CD4-positive, alpha-beta memory T cell (primary cell): ENCODE measurements at regions not wholly inside any gene's neighbourhood (a gene's known extent, or its start where the extent isn't known, plus 50 kb on each side); places are given as distances from the start of the nearest gene placed in this dataset.

Source experiments
- CTCF ChIA-PET: fragments of 350-600 bp; sonication (Branson Sonifier 250); formaldehyde crosslinking; loops from one replicate; lab custom pipeline; 2021; ENCODE audit warnings: inconsistent platforms; ENCODE audit not compliant: partially characterized antibody; lab: Charles Lee
- POLR2A ChIA-PET: fragments of 350-600 bp; sonication (Branson Sonifier 250); formaldehyde crosslinking; loops from one replicate; lab custom pipeline; 2021; ENCODE audit not compliant: partially characterized antibody; lab: Charles Lee
- DNase-seq, 5 donors: peaks; one replicate each; pipeline versions ENCODE4 v3.0.0 to v3.0.0-alpha.2; 2020 to 2022; ENCODE audit warnings: mixed read lengths in 1 of 5
- H3K27ac ChIP-seq: one replicate; pipeline ENCODE4 v1.7.0; 2013; ENCODE audit warnings: low read depth, low read length
- H3K27me3 ChIP-seq: 2 replicates; pipeline ENCODE4 v1.7.0; 2013; ENCODE audit warnings: mild to moderate bottlenecking, low read length, moderate library complexity; ENCODE audit not compliant: insufficient read depth
- H3K36me3 ChIP-seq: 2 replicates; pipeline ENCODE4 v1.7.0; 2013; ENCODE audit warnings: mild to moderate bottlenecking, low read length, moderate library complexity; ENCODE audit not compliant: insufficient read depth
- H3K4me1 ChIP-seq: 2 replicates; pipeline ENCODE4 v1.7.0; 2013; ENCODE audit warnings: mild to moderate bottlenecking, low read length, moderate library complexity; ENCODE audit not compliant: insufficient read depth
- H3K4me3 ChIP-seq, 2 donors: one replicate each; pipeline ENCODE4 v1.7.0; 2013; ENCODE audit warnings: low read length in 2 of 2, mild to moderate bottlenecking in 1 of 2
- H3K9me3 ChIP-seq, 2 donors: one replicate each; pipeline ENCODE4 v1.7.0; 2013; ENCODE audit warnings: low read length in 2 of 2, control low read depth in 1 of 2; ENCODE audit not compliant: control insufficient read depth in 1 of 2
- H3K27ac Mint-ChIP-seq, 7 donors: one replicate each; pipeline ENCODE4 v1.8.0; 2020 to 2021; ENCODE audit warnings: mixed read lengths in 7 of 7, mild to moderate bottlenecking in 6 of 7, inconsistent platforms in 3 of 7, moderate library complexity in 3 of 7
- H3K27me3 Mint-ChIP-seq, 2 donors: one replicate each; pipeline ENCODE4 v1.8.0; 2020 to 2021; ENCODE audit warnings: mixed read lengths in 2 of 2
- H3K36me3 Mint-ChIP-seq, 2 donors: one replicate each; pipeline ENCODE4 v1.8.0; 2020 to 2021; ENCODE audit warnings: mixed read lengths in 2 of 2, inconsistent platforms in 1 of 2, mild to moderate bottlenecking in 1 of 2
- H3K4me1 Mint-ChIP-seq, 4 donors: one replicate each; pipeline ENCODE4 v1.8.0; 2020 to 2021; ENCODE audit warnings: mixed read lengths in 4 of 4, mild to moderate bottlenecking in 1 of 4
- H3K4me3 Mint-ChIP-seq, 8 donors: one replicate each; pipeline ENCODE4 v1.8.0; 2020 to 2021; ENCODE audit warnings: mixed read lengths in 8 of 8, mild to moderate bottlenecking in 7 of 8, moderate library complexity in 6 of 8, inconsistent platforms in 3 of 8
- H3K9me3 Mint-ChIP-seq, 8 donors: one replicate each; pipeline ENCODE4 v1.8.0; 2020 to 2021; ENCODE audit warnings: mixed read lengths in 8 of 8, mild to moderate bottlenecking in 5 of 8, inconsistent platforms in 3 of 8, moderate library complexity in 1 of 8
- intact Hi-C: fragments of 100-400 bp; cut with micrococcal nuclease; formaldehyde crosslinking; loops from one replicate; pipeline ENCODE4 v1.15.1; 2023

GRCh38 chr6:165845493-165845892, 182.5 kb upstream of the PDE10A start:
- Mint-ChIP-seq H3K9me3 (no peaks in the 10 kb centered on the region), H3K36me3 (no peaks in the 10 kb centered on the region), H3K4me3 (no peak overlapping the region), H3K27ac (no peak overlapping the region), H3K27me3 (peaks cover 23 to 27% of the 10 kb centered on the region in 2 donors), H3K4me1 (peaks cover 2 to 12% (median 6%) of the 10 kb centered on the region in 4 donors)
- no peaks in the 10 kb centered on the region for H3K36me3 ChIP-seq
- no peaks in the 10 kb centered on the region for H3K4me1 ChIP-seq
- H3K9me3 ChIP-seq = no peaks in the 10 kb centered on the region
- ChIA-PET POLR2A (no interaction called here), CTCF (no interaction called here)
- H3K27ac ChIP-seq = no peak overlapping the region
- H3K27me3 ChIP-seq = no peaks in the 10 kb centered on the region
- DNase-seq = no peak
- H3K4me3 ChIP-seq = no peak overlapping the region
- intact Hi-C loops = no loop called here

DNA sequence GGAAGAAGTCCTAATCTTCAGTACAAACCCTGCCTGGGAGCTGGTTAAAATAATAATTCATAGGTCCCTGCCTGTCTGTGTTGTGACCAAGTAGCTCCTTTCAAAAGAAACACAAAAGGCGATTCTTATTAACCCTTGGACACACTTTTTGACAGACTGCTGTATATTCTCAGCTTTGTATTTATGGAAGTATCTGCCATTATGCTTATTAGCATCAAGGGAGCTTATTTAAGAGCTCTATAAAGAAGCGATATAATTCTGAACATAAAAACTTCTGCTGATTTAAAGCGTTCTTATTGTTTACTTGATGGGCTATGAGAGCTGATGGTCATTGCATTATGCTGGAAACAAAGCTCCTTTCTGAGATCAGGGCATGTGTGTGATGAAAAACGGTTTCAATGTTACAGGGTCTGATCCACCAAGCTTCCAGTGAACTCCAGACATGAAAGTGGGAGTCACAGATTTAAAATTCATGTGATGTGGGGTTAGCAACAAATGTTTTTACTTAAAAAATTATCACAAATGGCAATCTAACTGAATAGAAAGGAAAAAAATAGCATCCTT, 181.8 kb upstream of the PDE10A start:
- no peaks in the 10 kb centered on the region for H3K36me3 ChIP-seq
- no peak overlapping the region for H3K4me3 Mint-ChIP-seq
- no peaks in the 10 kb centered on the region for H3K36me3 Mint-ChIP-seq
- H3K9me3 ChIP-seq = no peaks in the 10 kb centered on the region
- no peaks in the 10 kb centered on the region for H3K27me3 ChIP-seq
- ChIA-PET POLR2A (no interaction called here), CTCF (no interaction called here)
- H3K4me3 ChIP-seq = no peak overlapping the region
- no peak overlapping the region for H3K27ac Mint-ChIP-seq
- H3K9me3 Mint-ChIP-seq = no peaks in the 10 kb centered on the region
- H3K4me1 ChIP-seq = no peaks in the 10 kb centered on the region
- no peak overlapping the region for H3K27ac ChIP-seq
- DNase-seq = no peak
- intact Hi-C loops = no loop called here
- peaks cover 22 to 23% of the 10 kb centered on the region in 2 donors for H3K27me3 Mint-ChIP-seq
- peaks cover 0 to 8% (median 3%) of the 10 kb centered on the region in 4 donors for H3K4me1 Mint-ChIP-seq

DNA sequence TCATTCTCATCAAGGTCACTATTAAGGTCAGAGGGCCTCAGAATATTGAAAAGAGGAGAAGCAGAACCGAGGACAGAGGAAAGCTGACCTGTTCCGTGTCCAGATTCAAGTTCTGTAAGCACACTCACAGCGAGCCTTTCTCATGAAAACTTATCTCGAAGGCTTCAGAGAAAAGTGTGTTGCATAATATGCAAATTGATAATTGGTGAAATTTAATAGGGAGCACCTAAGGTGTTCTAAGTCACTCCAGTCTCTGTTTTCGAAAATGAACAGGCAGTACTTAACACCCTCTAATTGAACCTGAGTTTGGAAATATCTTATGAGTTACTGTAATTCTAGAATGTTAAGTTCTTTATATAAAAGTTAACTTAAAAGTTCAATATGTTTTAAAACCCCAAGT, 181.2 kb upstream of the PDE10A start:
- no peak for DNase-seq
- Mint-ChIP-seq H3K36me3 (no peaks in the 10 kb centered on the region), H3K27ac (no peak overlapping the region), H3K27me3 (peaks cover 19 to 25% of the 10 kb centered on the region in 2 donors), H3K9me3 (no peaks in the 10 kb centered on the region), H3K4me3 (no peak overlapping the region), H3K4me1 (peaks cover 0 to 3% (median under 1%) of the 10 kb centered on the region in 4 donors)
- H3K36me3 ChIP-seq = no peaks in the 10 kb centered on the region
- intact Hi-C loops = no loop called here
- ChIA-PET CTCF (no interaction called here), POLR2A (no interaction called here)
- H3K9me3 ChIP-seq = no peaks in the 10 kb centered on the region
- H3K4me1 ChIP-seq = no peaks in the 10 kb centered on the region
- no peaks in the 10 kb centered on the region for H3K27me3 ChIP-seq
- H3K27ac ChIP-seq = no peak overlapping the region
- no peak overlapping the region for H3K4me3 ChIP-seq

GRCh38 chr6:165843568-165844113, 180.6 kb upstream of the PDE10A start:
- H3K27me3 Mint-ChIP-seq = peaks cover 19 to 22% of the 10 kb centered on the region in 2 donors
- peaks cover 0 to 1% (median 0%) of the 10 kb centered on the region in 8 donors for H3K9me3 Mint-ChIP-seq
- CTCF ChIA-PET = no interaction called here

DNA sequence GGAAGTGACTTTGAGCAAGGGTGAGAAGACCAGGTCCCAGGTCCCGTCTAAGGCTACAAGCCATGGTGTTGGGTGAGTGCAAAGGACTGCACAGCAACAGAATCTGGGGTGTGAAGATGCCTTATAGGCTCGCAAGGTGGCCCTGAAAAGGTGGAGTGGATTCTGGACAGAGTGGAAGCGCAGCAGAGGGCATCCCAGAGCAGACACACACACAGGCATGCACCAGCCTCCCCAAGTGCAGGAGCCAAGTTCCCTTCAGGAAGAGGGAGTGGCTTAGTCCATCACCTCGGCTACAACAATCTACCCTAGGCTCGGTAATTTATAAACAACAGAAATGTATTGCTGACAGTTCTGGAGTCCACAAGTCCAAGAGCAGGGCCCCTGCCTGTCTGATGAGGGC, 180.1 kb upstream of the PDE10A start:
- no peaks in the 10 kb centered on the region for H3K9me3 ChIP-seq
- H3K36me3 ChIP-seq = no peaks in the 10 kb centered on the region
- ChIA-PET POLR2A (no interaction called here), CTCF (interaction anchor here (2.2 kb wide), 1 partner anchor 9 kb away, joined by 8 read pairs; no protein-coding TSS in a partner anchor)
- intact Hi-C loops = no loop called here
- Mint-ChIP-seq H3K27ac (no peak overlapping the region), H3K36me3 (no peaks in the 10 kb centered on the region), H3K9me3 (peaks cover 0 to 2% (median 0%) of the 10 kb centered on the region in 8 donors), H3K4me1 (peaks cover 0 to 3% (median 0%) of the 10 kb centered on the region in 4 donors), H3K4me3 (no peak overlapping the region), H3K27me3 (peaks cover 22 to 24% of the 10 kb centered on the region in 2 donors)
- no peaks in the 10 kb centered on the region for H3K4me1 ChIP-seq
- H3K27ac ChIP-seq = no peak overlapping the region
- no peaks in the 10 kb centered on the region for H3K27me3 ChIP-seq
- no peak for DNase-seq
- no peak overlapping the region for H3K4me3 ChIP-seq

More at GRCh38 chr6:165843568-165844113, 180.6 kb upstream of the PDE10A start:
- H3K4me3 Mint-ChIP-seq = no peak overlapping the region
- Histone ChIP-seq H3K36me3 (no peaks in the 10 kb centered on the region), H3K27ac (no peak overlapping the region), H3K4me3 (no peak overlapping the region), H3K27me3 (no peaks in the 10 kb centered on the region), H3K9me3 (no peaks in the 10 kb centered on the region), H3K4me1 (no peaks in the 10 kb centered on the region)
- POLR2A ChIA-PET = no interaction called here
- H3K4me1 Mint-ChIP-seq = peaks cover 0 to 3% (median 0%) of the 10 kb centered on the region in 4 donors
- no peak for DNase-seq
- no peaks in the 10 kb centered on the region for H3K36me3 Mint-ChIP-seq
- no peak overlapping the region for H3K27ac Mint-ChIP-seq
- intact Hi-C loops = no loop called here

DNA sequence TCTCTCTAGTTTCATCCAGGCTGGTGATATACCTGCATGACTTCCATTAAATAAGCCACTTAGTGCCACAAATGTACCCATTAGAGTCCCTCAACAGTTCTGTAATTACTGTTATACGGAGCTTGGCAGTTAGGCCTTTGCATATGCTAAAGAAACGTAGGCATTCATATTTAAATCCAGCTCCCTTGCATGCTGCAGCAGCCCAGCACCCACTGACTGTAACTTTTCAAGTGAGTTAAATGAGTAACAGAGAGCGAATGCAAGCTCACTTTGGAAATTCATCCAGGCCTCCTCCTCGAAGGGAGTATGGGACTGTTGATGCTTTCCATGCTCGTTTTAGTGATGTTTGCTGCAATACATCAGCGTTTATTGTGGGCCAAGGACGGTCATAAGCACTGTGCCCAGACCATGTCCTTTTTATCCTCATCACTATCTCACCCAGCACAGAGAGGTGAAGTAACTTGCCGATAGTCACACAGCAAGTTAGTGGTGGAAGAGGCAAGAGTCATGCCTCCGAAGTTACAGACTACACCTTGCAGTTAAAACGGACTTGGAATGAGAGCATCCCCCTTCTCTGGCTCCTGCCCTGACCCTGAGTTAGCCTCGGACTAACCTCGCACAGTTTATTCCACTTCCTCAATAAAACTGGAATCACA, 179.4 kb upstream of the PDE10A start:
- Mint-ChIP-seq H3K27me3 (peaks cover 20 to 22% of the 10 kb centered on the region in 2 donors), H3K27ac (no peak overlapping the region), H3K9me3 (peaks cover 0 to 2% (median 0%) of the 10 kb centered on the region in 8 donors)

GRCh38 chr6:165841153-165841558, 178.1 kb upstream of the PDE10A start:
- peaks cover 0 to 4% (median 0%) of the 10 kb centered on the region in 8 donors for H3K9me3 Mint-ChIP-seq
- ChIA-PET POLR2A (no interaction called here), CTCF (interaction anchor here (1.4 to 2.2 kb wide), 2 partner anchors 9 to 11 kb away, joined by 8 to 9 read pairs; no protein-coding TSS in a partner anchor)
- H3K4me3 Mint-ChIP-seq = no peak overlapping the region
- Histone ChIP-seq H3K36me3 (no peaks in the 10 kb centered on the region), H3K9me3 (no peaks in the 10 kb centered on the region), H3K27ac (no peak overlapping the region), H3K4me3 (no peak overlapping the region), H3K27me3 (no peaks in the 10 kb centered on the region), H3K4me1 (no peaks in the 10 kb centered on the region)
- H3K27ac Mint-ChIP-seq = no peak overlapping the region
- intact Hi-C loops = no loop called here
- H3K27me3 Mint-ChIP-seq = peaks cover 18 to 19% of the 10 kb centered on the region in 2 donors
- no peaks in the 10 kb centered on the region for H3K4me1 Mint-ChIP-seq
- H3K36me3 Mint-ChIP-seq = no peaks in the 10 kb centered on the region
- DNase-seq = no peak

More for the DNA sequence above, 179.4 kb upstream of the PDE10A start:
- Histone ChIP-seq H3K27me3 (no peaks in the 10 kb centered on the region), H3K9me3 (no peaks in the 10 kb centered on the region), H3K4me3 (no peak overlapping the region), H3K36me3 (no peaks in the 10 kb centered on the region), H3K27ac (no peak overlapping the region), H3K4me1 (no peaks in the 10 kb centered on the region)
- ChIA-PET POLR2A (no interaction called here), CTCF (interaction anchor here (1.4 to 2.2 kb wide), 2 partner anchors 8 to 10 kb away, joined by 8 to 9 read pairs; no protein-coding TSS in a partner anchor)
- intact Hi-C loops = no loop called here
- DNase-seq = no peak
- no peaks in the 10 kb centered on the region for H3K36me3 Mint-ChIP-seq
- no peak overlapping the region for H3K4me3 Mint-ChIP-seq
- peaks cover 0 to 2% (median 0%) of the 10 kb centered on the region in 4 donors for H3K4me1 Mint-ChIP-seq
